ENCODE measurements at regions not wholly inside any gene's neighbourhood (a gene's known extent, or its start where the extent isn't known, plus 50 kb on each side); places are given as distances from the start of the nearest gene placed in this dataset.

DNA sequence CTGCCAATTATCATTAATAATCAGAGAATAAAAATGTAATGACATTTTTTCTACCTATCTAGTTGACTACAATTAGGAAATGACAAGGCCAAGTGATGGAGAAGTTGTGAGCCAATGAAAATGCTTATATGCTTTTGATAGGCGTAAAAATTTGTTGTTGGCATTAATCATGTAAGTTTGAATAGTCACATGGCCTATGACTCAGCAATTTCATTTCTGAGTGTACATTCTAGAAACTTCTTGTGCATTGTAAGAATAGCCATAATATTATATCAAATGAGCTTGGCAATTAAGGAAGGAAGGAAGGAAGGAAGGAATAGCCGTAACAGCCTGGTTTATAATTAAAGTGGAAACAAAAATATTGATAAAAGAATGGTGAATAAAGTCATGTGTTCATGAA lies 179.9 kb downstream of the PTH2R start:
- no peak for TF ChIP-seq POLR2AphosphoS5 (IDR thresholded peaks at IDR 0.05; ENCODE audit: low read depth, low read length)
- TF ChIP-seq REST (IDR thresholded peaks at IDR 0.05; ENCODE audit: insufficient read depth in 1 of 2, low read depth in 2 of 2, low read length in 2 of 2): no peak
- TF ChIP-seq SIN3A (IDR thresholded peaks at IDR 0.05; ENCODE audit: borderline replicate concordance, insufficient read depth, low read length): no peak
- no peak for TF ChIP-seq TAF1 (IDR thresholded peaks at IDR 0.05; ENCODE audit: borderline replicate concordance, insufficient read depth, low read length)

Measured in PFSK-1 (cell line).